Esophagus squamous epithelium (tissue), 5 donors: ENCODE measurements at regions not wholly inside any gene's neighbourhood (a gene's known extent, or its start where the extent isn't known, plus 50 kb on each side); places are given as distances from the start of the nearest gene placed in this dataset.

Experiments
- DNase-seq: peaks from one replicate; lab custom pipeline; 2025; lab: John Stamatoyannopoulos, UW
- H3K27ac ChIP-seq, 4 donors: fragments of 200-600 bp; sonication (generic); one replicate each; pipeline ENCODE4 v1.5.1; 2016 to 2019; ENCODE audit warnings: mild to moderate bottlenecking in 1 of 4
- H3K27me3 ChIP-seq, 4 donors: fragments of 200-600 bp; sonication (generic); 1 replicate in 3 of 4; 2 replicates in 1 of 4; pipeline versions ENCODE4 v1.5.1 to v1.6.0; 2017 to 2021; ENCODE audit warnings: antibody characterized with exemption in 1 of 4
- H3K36me3 ChIP-seq, 3 donors: fragments of 200-600 bp; sonication (generic); one replicate each; pipeline ENCODE4 v1.5.1; 2016 to 2019
- H3K4me1 ChIP-seq, 3 donors: fragments of 200-600 bp; sonication (generic); one replicate each; pipeline ENCODE4 v1.5.1; 2017 to 2019
- H3K4me3 ChIP-seq, 4 donors: fragments of 200-600 bp; sonication (generic); 1 replicate in 3 of 4; 2 replicates in 1 of 4; pipeline ENCODE4 v1.5.1; 2016 to 2019; ENCODE audit warnings: mild to moderate bottlenecking in 2 of 4, moderate library complexity in 1 of 4
- H3K9me3 ChIP-seq, 3 donors: fragments of 200-600 bp; sonication (generic); one replicate each; pipeline ENCODE4 v1.5.1; 2016 to 2019
- CTCF ChIP-seq, 6 experiments: fragments of 450-650 bp in 4 of 6; fragments of 200-600 bp in 2 of 6; sonication (generic) in 2 of 6; IDR thresholded peaks; one replicate each; pipeline ENCODE4 v1.5.1; 2016 to 2019; ENCODE audit warnings: antibody characterized with exemption in 6 of 6, mild to moderate bottlenecking in 4 of 6, moderate library complexity in 4 of 6
- POLR2A ChIP-seq, 4 donors: fragments of 450-650 bp; IDR thresholded peaks; one replicate each; pipeline ENCODE4 v1.6.1; 2017; ENCODE audit warnings: antibody characterized with exemption in 4 of 4, mild to moderate bottlenecking in 4 of 4, moderate library complexity in 3 of 4
- WGBS, 2 donors: methylation state at CpG; one replicate each; pipeline ENCODE4 v1.1.5; 2018; 5-methylcytosine and 5-hydroxymethylcytosine counted together
- intact Hi-C: fragments of 100-400 bp; cut with DNase I; formaldehyde crosslinking; loops from one replicate; pipeline ENCODE4 v1.15.0; 2022
- donor health status: DM: yes; HTN: yes; CAD: no.

- intact Hi-C loops, result no loop called here
- DNase-seq, result no peak
- Histone ChIP-seq H3K9me3 (no peaks in the 10 kb centered on the region), H3K27me3 (peaks cover 0 to 4% (median 0%) of the 10 kb centered on the region in 4 donors), H3K4me1 (no peaks in the 10 kb centered on the region), H3K4me3 (no peak overlapping the region), H3K36me3 (no peaks in the 10 kb centered on the region), H3K27ac (no peak overlapping the region)
- 68 to 74% methylated on average over 9 of the region's 9 CpGs for WGBS, 2 donors
- TF ChIP-seq POLR2A (IDR thresholded peaks at IDR 0.05) (no peak), CTCF (IDR thresholded peaks at IDR 0.05) (no peak)
Measured at GRCh38 chr11:134740590-134741261, 328.7 kb upstream of the B3GAT1 start.

- Histone ChIP-seq H3K9me3 (no peaks in the 10 kb centered on the region), H3K27ac (no peak overlapping the region), H3K4me3 (no peak overlapping the region), H3K4me1 (no peaks in the 10 kb centered on the region), H3K36me3 (no peaks in the 10 kb centered on the region), H3K27me3 (peaks cover 0 to 4% (median 0%) of the 10 kb centered on the region in 4 donors)
- WGBS, 2 donors, result 83 to 87% methylated on average over 3 to 7 of the region's 11 CpGs
- no peak for DNase-seq
- intact Hi-C loops, result no loop called here
- TF ChIP-seq CTCF (IDR thresholded peaks at IDR 0.05), result no peak
- no peak for TF ChIP-seq POLR2A (IDR thresholded peaks at IDR 0.05)
Measured at GRCh38 chr11:134739136-134739535, 327.1 kb upstream of the B3GAT1 start.

GRCh38 chr11:134738581-134738980 lies 326.5 kb upstream of the B3GAT1 start:
- no peaks in the 10 kb centered on the region for H3K36me3 ChIP-seq
- H3K4me1 ChIP-seq, result no peaks in the 10 kb centered on the region
- DNase-seq, result no peak
- no peak overlapping the region for H3K27ac ChIP-seq
- peaks cover 0 to 4% (median 0%) of the 10 kb centered on the region in 4 donors for H3K27me3 ChIP-seq
- WGBS, 2 donors, result 78 to 86% methylated on average over 20 to 22 of the region's 22 CpGs
- H3K9me3 ChIP-seq, result no peaks in the 10 kb centered on the region
- no peak overlapping the region for H3K4me3 ChIP-seq
- intact Hi-C loops, result no loop called here
- TF ChIP-seq CTCF (IDR thresholded peaks at IDR 0.05) (no peak), POLR2A (IDR thresholded peaks at IDR 0.05) (no peak)

- intact Hi-C loops, result no loop called here
- no peaks in the 10 kb centered on the region for H3K36me3 ChIP-seq
Measured at GRCh38 chr11:134737563-134738510, 325.8 kb upstream of the B3GAT1 start.

More at GRCh38 chr11:134737563-134738510, 325.8 kb upstream of the B3GAT1 start:
- peaks cover 0 to 4% (median 0%) of the 10 kb centered on the region in 4 donors for H3K27me3 ChIP-seq
- no peak for DNase-seq
- WGBS, 2 donors, result 68 to 77% methylated on average over 7 to 8 of the region's 20 CpGs
- no peak overlapping the region for H3K4me3 ChIP-seq
- no peak overlapping the region for H3K27ac ChIP-seq
- no peak for TF ChIP-seq POLR2A (IDR thresholded peaks at IDR 0.05)
- no peak for TF ChIP-seq CTCF (IDR thresholded peaks at IDR 0.05)
- no peaks in the 10 kb centered on the region for H3K4me1 ChIP-seq
- H3K9me3 ChIP-seq, result no peaks in the 10 kb centered on the region
